Sigmoid colon (tissue), 6 donors: ENCODE measurements at regions not wholly inside any gene's neighbourhood (a gene's known extent, or its start where the extent isn't known, plus 50 kb on each side); places are given as distances from the start of the nearest gene placed in this dataset.
A peak's percentile ranks its signal among the peaks of the same experiment; 100 is the strongest.

Experiments
- DNase-seq: peaks from one replicate; pipeline ENCODE4 v3.0.0-alpha.2; 2019
- H3K27ac ChIP-seq, 4 donors: fragments of 200-600 bp; sonication (generic); one replicate each; pipeline ENCODE4 v1.5.1; 2016 to 2019; ENCODE audit warnings: mild to moderate bottlenecking in 1 of 4
- H3K27me3 ChIP-seq, 3 donors: fragments of 200-600 bp; sonication (generic); one replicate each; pipeline ENCODE4 v1.5.1; 2019; ENCODE audit warnings: mild to moderate bottlenecking in 1 of 3
- H3K36me3 ChIP-seq, 4 donors: fragments of 200-600 bp; sonication (generic); one replicate each; pipeline ENCODE4 v1.5.1; 2016 to 2019
- H3K4me1 ChIP-seq, 4 donors: fragments of 200-600 bp; sonication (generic); one replicate each; pipeline ENCODE4 v1.5.1; 2017 to 2019
- H3K4me3 ChIP-seq, 4 donors: fragments of 200-600 bp; sonication (generic); one replicate each; pipeline ENCODE4 v1.5.1; 2017 to 2019; ENCODE audit warnings: mild to moderate bottlenecking in 2 of 4, moderate library complexity in 1 of 4
- H3K9me3 ChIP-seq, 4 donors: fragments of 200-600 bp in 3 of 4; sonication (generic) in 3 of 4; one replicate each; pipeline versions ENCODE4 v1.5.1 to v1.6.1; 2013 to 2019
- EP300 ChIP-seq, 4 donors: sonication (generic); formaldehyde crosslinking; IDR thresholded peaks; one replicate each; pipeline ENCODE4 v1.6.1; 2017; ENCODE audit warnings: antibody characterized with exemption in 4 of 4
- POLR2A ChIP-seq, 2 donors: fragments of 450-650 bp; IDR thresholded peaks; one replicate each; pipeline ENCODE4 v1.6.1; 2016; ENCODE audit warnings: antibody characterized with exemption in 2 of 2, mild to moderate bottlenecking in 2 of 2, moderate library complexity in 2 of 2
- POLR2AphosphoS5 ChIP-seq, 4 donors: sonication (generic); formaldehyde crosslinking; IDR thresholded peaks; one replicate each; pipeline ENCODE4 v1.6.1; 2017; ENCODE audit warnings: antibody characterized with exemption in 4 of 4
- WGBS, 2 donors: extraction: QIAGEN DNeasy Blood & Tissue Kit; methylation state at CpG; one replicate each; pipeline ENCODE4 v1.1.7; 2013; 5-methylcytosine and 5-hydroxymethylcytosine counted together
- intact Hi-C: fragments of 100-400 bp; cut with DNase I; formaldehyde crosslinking; loops from one replicate; pipeline ENCODE4 v1.15.1; 2023
- TF ChIP-seq, protein P1 (sequence below), 4 experiments: fragments of 450-650 bp in 3 of 4; fragments of 200-600 bp in 1 of 4; IDR thresholded peaks; one replicate each; pipeline ENCODE4 v1.5.1; 2016 to 2019; ENCODE audit warnings: antibody characterized with exemption in 4 of 4, mild to moderate bottlenecking in 3 of 4, moderate library complexity in 2 of 4
- donor health status: healthy with polysubstance abuse.
- donor health status: healthy.

- no peak for TF ChIP-seq EP300 (IDR thresholded peaks at IDR 0.05)
- TF ChIP-seq, protein P1, sequence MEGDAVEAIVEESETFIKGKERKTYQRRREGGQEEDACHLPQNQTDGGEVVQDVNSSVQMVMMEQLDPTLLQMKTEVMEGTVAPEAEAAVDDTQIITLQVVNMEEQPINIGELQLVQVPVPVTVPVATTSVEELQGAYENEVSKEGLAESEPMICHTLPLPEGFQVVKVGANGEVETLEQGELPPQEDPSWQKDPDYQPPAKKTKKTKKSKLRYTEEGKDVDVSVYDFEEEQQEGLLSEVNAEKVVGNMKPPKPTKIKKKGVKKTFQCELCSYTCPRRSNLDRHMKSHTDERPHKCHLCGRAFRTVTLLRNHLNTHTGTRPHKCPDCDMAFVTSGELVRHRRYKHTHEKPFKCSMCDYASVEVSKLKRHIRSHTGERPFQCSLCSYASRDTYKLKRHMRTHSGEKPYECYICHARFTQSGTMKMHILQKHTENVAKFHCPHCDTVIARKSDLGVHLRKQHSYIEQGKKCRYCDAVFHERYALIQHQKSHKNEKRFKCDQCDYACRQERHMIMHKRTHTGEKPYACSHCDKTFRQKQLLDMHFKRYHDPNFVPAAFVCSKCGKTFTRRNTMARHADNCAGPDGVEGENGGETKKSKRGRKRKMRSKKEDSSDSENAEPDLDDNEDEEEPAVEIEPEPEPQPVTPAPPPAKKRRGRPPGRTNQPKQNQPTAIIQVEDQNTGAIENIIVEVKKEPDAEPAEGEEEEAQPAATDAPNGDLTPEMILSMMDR (IDR thresholded peaks at IDR 0.05): no peak
- TF ChIP-seq POLR2AphosphoS5 (IDR thresholded peaks at IDR 0.05): peak in 2 of 4 donors; percentile 19 to 28
- TF ChIP-seq POLR2A (IDR thresholded peaks at IDR 0.05): no peak
- H3K27ac ChIP-seq: peak overlapping the region; percentile 70 to 90 (median 80)
- no peak overlapping the region for H3K4me3 ChIP-seq
- intact Hi-C loops: loop anchor here (5.0 kb wide), 1 partner anchor 45 kb away; no protein-coding TSS in a partner anchor
- H3K9me3 ChIP-seq: no peaks in the 10 kb centered on the region
- H3K36me3 ChIP-seq: no peaks in the 10 kb centered on the region
- no peaks in the 10 kb centered on the region for H3K27me3 ChIP-seq
- WGBS, 2 donors: 73 to 81% methylated on average over 7 of the region's 7 CpGs
- no peak for DNase-seq
- peaks cover 0 to 78% (median 64%) of the 10 kb centered on the region in 4 donors for H3K4me1 ChIP-seq
Measured at GRCh38 chr3:64351713-64352638, 126.7 kb upstream of the PRICKLE2 start.

GRCh38 chr3:64349551-64349950 lies 124.3 kb upstream of the PRICKLE2 start:
- H3K36me3 ChIP-seq: no peaks in the 10 kb centered on the region
- H3K9me3 ChIP-seq: no peaks in the 10 kb centered on the region
- WGBS, 2 donors: 69 to 80% methylated on average over 6 of the region's 6 CpGs
- peaks cover 0 to 81% (median 67%) of the 10 kb centered on the region in 4 donors for H3K4me1 ChIP-seq
- intact Hi-C loops: no loop called here
- H3K4me3 ChIP-seq: no peak overlapping the region
- TF ChIP-seq EP300 (IDR thresholded peaks at IDR 0.05): no peak
- no peak for TF ChIP-seq POLR2A (IDR thresholded peaks at IDR 0.05)
- TF ChIP-seq, protein P1 (IDR thresholded peaks at IDR 0.05): no peak
- TF ChIP-seq POLR2AphosphoS5 (IDR thresholded peaks at IDR 0.05): no peak
- peak overlapping the region; percentile 25 to 90 (median 80) for H3K27ac ChIP-seq
- H3K27me3 ChIP-seq: no peaks in the 10 kb centered on the region
- DNase-seq: no peak

DNA sequence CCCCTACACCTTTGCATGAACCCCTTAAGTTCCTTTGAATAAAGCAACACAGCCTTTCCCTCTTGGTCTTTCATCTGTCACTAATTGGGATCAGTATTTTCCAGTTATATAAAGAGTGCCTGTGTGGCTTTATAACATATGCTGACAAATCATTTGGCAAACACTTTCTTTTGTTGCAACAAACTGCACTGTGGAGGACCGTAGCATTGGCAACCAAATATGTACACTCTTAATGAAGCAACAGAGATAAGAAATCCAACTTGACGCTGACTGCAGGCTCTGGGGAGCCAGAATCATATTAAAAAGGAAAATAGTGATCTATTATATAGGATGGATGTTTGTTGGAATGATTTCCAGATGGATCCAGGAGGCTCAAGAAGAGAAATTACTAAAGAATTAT lies 120.1 kb upstream of the PRICKLE2 start:
- 41 to 47% methylated on average over 2 of the region's 2 CpGs for WGBS, 2 donors
- peak; percentile 69 for DNase-seq
- Histone ChIP-seq H3K9me3 (no peaks in the 10 kb centered on the region), H3K36me3 (no peaks in the 10 kb centered on the region), H3K4me3 (peak overlapping the region in 1 of 4 donors; percentile 12), H3K4me1 (peaks cover 0 to 80% (median 74%) of the 10 kb centered on the region in 4 donors), H3K27me3 (no peaks in the 10 kb centered on the region), H3K27ac (peak overlapping the region; percentile 76 to 90 (median 85))
- intact Hi-C loops: no loop called here
- TF ChIP-seq POLR2AphosphoS5 (IDR thresholded peaks at IDR 0.05) (peak; percentile 39 to 73 (median 67)), EP300 (IDR thresholded peaks at IDR 0.05) (peak in 2 of 4 donors; percentile 39 to 64)
- TF ChIP-seq, protein P1 (IDR thresholded peaks at IDR 0.05): no peak

DNA sequence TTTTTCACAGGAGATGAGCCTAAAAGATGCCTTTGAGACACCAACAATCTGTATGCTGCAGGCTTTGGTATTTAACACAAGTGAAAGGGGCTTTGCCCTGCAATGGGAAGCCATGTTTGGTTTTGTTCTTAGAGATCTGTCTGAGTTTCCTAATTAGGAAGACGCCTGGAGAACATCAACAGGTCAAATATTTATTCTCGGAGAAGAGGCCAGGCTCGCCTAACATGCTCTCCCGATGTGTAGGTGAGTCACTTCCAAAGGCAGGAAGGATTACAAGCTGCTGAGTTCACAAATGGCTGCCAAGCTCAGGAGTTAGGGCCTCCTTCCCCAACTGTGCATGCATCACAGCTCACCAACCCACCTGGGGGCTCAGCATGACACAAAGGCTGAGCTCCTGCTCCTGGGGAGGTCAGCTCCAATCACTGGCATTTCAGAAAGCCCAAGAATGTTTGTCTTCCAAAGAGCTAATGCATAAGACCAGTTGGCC lies 119.5 kb upstream of the PRICKLE2 start:
- peaks cover 0 to 76% (median 70%) of the 10 kb centered on the region in 4 donors for H3K4me1 ChIP-seq
- peak in 3 of 4 donors; percentile 17 to 66 (median 47) for TF ChIP-seq EP300 (IDR thresholded peaks at IDR 0.05)
- TF ChIP-seq, protein P1 (IDR thresholded peaks at IDR 0.05): no peak
- no peak for TF ChIP-seq POLR2A (IDR thresholded peaks at IDR 0.05)
- TF ChIP-seq POLR2AphosphoS5 (IDR thresholded peaks at IDR 0.05): peak; percentile 82 to 90 (median 88)
- intact Hi-C loops: loop anchor here (5.0 kb wide), 2 partner anchors 77 to 197 kb away; no protein-coding TSS in a partner anchor
- peak; percentile 84 for DNase-seq
- no peaks in the 10 kb centered on the region for H3K36me3 ChIP-seq
- peak overlapping the region; percentile 76 to 90 (median 85) for H3K27ac ChIP-seq
- H3K4me3 ChIP-seq: peak overlapping the region in 3 of 4 donors; percentile 11 to 30 (median 12)
- no peaks in the 10 kb centered on the region for H3K27me3 ChIP-seq
- WGBS, 2 donors: 70 to 71% methylated on average over 4 of the region's 4 CpGs
- H3K9me3 ChIP-seq: no peaks in the 10 kb centered on the region
